Esophagus squamous epithelium (tissue), 4 donors: ENCODE measurements at regions not wholly inside any gene's neighbourhood (a gene's known extent, or its start where the extent isn't known, plus 50 kb on each side); places are given as distances from the start of the nearest gene placed in this dataset.

Experiments
- POLR2A ChIP-seq, 4 donors: fragments of 450-650 bp; IDR thresholded peaks; one replicate each; pipeline ENCODE4 v1.6.1; 2017; ENCODE audit warnings: antibody characterized with exemption in 4 of 4, mild to moderate bottlenecking in 4 of 4, moderate library complexity in 3 of 4
- TF ChIP-seq, protein P1 (sequence below), 6 experiments: fragments of 450-650 bp in 4 of 6; fragments of 200-600 bp in 2 of 6; sonication (generic) in 2 of 6; IDR thresholded peaks; one replicate each; pipeline ENCODE4 v1.5.1; 2016 to 2019; ENCODE audit warnings: antibody characterized with exemption in 6 of 6, mild to moderate bottlenecking in 4 of 6, moderate library complexity in 4 of 6

DNA sequence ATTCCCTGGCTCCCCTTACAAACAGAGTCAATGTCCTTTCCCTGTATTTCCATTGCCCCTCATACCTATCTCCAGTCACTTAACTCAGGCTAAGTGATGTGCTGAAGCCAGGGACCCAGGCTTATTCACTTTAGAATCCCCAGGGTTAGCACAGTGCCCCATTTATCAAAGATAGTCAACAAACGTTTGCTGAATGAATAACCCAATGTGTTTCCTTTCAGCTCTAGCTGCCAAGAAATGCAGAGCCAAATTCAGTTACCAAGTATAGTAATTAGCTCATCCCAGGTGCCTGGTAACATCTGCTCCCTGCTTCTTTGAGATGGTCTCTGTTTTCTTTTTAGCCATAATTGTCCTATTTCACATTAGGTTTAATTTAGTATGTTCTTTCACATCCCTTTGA lies 189.5 kb downstream of the PHLDA1 start:
- TF ChIP-seq, protein P1, sequence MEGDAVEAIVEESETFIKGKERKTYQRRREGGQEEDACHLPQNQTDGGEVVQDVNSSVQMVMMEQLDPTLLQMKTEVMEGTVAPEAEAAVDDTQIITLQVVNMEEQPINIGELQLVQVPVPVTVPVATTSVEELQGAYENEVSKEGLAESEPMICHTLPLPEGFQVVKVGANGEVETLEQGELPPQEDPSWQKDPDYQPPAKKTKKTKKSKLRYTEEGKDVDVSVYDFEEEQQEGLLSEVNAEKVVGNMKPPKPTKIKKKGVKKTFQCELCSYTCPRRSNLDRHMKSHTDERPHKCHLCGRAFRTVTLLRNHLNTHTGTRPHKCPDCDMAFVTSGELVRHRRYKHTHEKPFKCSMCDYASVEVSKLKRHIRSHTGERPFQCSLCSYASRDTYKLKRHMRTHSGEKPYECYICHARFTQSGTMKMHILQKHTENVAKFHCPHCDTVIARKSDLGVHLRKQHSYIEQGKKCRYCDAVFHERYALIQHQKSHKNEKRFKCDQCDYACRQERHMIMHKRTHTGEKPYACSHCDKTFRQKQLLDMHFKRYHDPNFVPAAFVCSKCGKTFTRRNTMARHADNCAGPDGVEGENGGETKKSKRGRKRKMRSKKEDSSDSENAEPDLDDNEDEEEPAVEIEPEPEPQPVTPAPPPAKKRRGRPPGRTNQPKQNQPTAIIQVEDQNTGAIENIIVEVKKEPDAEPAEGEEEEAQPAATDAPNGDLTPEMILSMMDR (IDR thresholded peaks at IDR 0.05), result no peak
- no peak for TF ChIP-seq POLR2A (IDR thresholded peaks at IDR 0.05)
